Activated T-helper 9 cell treated with anti-CD3 and anti-CD28 coated beads, Interleukin-2, amount 50 U/mL, for 16 hours (primary cell): ENCODE measurements at regions not wholly inside any gene's neighbourhood (a gene's known extent, or its start where the extent isn't known, plus 50 kb on each side); places are given as distances from the start of the nearest gene placed in this dataset.

Experiments
- DNase-seq: peaks from one replicate; pipeline ENCODE4 v3.0.0-alpha.2; 2020; ENCODE audit warnings: low read depth

GRCh38 chr1:244157731-244158438, 106.8 kb downstream of the ZBTB18 start:
- no peak for DNase-seq

- DNase-seq: no peak
Observed at GRCh38 chr1:244159646-244160045, 108.6 kb downstream of the ZBTB18 start.

- DNase-seq: no peak
Observed at GRCh38 chr1:244160455-244161235, 109.6 kb downstream of the ZBTB18 start.

DNA sequence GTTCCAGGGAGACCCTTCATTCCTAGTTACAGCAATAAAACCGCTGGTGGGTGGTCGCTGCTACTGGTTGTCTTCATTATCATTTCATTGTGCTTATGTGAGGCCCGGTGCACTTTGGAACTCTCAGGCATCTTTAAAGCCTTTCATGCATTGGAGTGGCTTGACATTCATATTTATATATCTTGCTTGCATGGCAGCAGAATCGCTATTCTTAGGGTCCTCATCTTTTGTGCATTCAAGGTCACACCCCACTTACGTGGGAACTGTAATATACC, 110.1 kb downstream of the ZBTB18 start:
- no peak for DNase-seq

DNA sequence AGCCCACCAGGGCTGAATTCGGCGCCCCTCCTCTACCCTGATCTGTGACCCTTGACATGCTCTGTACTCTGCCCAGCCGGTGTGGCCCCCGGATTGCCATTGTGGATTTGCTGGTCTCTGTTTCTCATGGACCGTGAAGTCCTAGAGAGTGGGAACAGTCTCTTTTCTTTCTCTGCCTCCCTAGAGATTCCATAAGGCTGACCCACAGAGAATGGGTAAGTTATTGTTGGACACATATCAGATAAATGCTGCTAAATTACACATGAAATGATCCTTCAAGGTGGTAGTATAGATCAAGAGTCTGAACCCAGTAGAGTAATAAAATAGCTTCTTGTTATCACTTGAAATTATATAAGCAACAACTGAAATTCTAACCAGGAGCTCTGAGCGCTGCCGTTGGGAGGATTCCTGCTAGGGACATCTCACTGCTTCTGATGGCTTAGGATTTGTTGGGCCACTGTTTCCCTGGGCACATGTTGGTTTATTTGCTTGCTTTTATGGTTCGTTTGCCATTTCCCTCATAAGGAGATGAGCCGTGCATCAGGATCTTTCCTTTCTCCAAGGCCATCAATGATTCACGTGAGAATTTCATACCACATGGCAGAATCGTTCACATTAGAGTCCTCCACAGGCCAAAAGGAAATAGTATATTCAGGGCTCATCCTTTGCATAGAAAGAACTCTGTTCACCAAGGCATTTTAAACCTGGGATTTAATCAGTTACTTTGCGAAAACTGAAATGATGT, 111.9 kb downstream of the ZBTB18 start:
- DNase-seq: no peak

- DNase-seq: no peak
Observed at GRCh38 chr1:244163861-244164510, 112.9 kb downstream of the ZBTB18 start.

DNA sequence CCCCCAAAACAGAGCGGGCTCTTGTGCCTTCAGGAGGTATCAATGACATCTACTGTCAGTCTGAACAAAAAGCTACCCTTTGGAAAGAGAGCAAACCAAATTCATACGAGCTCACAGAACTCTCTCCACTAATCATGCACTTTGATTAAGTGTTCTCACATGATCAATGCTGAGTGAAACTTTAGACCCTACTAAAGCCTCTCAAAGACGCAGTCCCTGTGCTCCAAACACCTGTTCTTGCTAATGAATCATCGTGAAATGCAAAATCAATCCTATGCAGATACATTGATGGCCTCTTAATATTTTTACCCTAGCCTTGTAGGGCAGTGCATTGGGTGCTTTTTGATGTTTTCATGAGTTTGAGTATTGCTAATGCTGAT, 113.4 kb downstream of the ZBTB18 start:
- DNase-seq: no peak

GRCh38 chr1:244165021-244165420, 113.9 kb downstream of the ZBTB18 start:
- no peak for DNase-seq

GRCh38 chr1:244165701-244166100, 114.6 kb downstream of the ZBTB18 start:
- no peak for DNase-seq

DNA sequence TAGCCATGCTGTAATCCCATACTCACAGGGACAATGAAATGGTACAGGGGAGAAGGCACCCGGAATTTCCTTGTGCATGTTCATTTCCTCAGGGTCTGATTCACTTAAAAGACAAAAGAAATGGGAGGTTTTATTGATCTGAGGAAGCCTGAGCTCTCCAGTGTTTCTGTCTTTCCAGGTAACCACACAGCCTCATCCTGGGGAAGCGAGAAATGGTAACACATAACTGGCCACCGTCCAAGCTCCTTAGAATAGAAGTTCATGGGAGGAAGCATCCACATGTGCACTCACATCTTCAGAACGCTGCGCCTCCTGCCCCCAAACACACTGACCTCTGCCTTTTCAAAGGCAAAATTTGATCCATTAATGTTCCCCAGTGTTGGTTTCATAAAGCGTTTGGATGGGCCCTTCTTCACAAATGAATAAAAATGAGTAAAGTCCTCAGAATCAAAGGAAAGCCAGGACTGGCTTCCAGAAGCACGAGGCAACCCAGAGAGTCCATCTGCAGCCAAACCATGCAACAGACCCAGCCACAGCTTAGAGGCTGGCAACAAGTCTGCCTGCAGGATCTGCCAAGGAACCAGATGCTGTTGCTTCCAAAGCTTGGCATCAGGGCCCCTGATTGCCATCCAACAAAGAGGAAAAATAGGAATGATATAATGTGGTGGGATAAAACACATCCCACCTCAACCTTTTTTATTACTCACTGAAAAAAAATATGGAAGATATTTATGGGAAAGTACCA, 120.3 kb downstream of the ZBTB18 start:
- no peak for DNase-seq

GRCh38 chr1:244173240-244173639, 122.2 kb downstream of the ZBTB18 start:
- no peak for DNase-seq

- no peak for DNase-seq
Observed at GRCh38 chr1:244173769-244174168, 122.7 kb downstream of the ZBTB18 start.

DNA sequence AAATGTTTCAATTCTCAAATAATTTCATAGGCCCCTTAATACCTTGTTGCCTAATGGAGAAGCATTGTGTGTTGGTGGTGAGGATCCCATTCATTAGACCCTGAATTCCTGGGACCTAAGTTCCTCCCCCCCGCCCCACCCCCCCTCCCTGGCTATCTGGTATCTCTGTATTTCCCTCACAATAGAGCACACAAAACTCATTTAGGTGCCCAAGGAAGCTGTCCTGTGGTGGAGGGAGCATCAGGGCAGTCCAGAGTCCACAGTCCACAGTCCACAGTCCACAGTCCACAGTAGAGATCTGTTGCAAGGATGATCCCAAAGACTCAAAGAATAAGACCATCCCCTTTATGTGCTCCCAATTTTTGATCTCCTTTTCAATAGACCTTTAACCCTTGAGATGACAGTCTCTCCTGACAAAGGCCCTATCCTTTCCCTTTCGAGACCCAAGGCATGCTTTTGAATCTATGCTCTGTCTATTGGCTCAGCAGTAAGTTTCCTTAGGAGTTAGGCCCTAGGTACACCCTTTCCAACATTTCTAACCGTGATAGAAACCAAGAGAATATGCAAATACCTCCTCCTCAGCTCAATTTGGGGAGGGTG, 123.9 kb downstream of the ZBTB18 start:
- no peak for DNase-seq

DNA sequence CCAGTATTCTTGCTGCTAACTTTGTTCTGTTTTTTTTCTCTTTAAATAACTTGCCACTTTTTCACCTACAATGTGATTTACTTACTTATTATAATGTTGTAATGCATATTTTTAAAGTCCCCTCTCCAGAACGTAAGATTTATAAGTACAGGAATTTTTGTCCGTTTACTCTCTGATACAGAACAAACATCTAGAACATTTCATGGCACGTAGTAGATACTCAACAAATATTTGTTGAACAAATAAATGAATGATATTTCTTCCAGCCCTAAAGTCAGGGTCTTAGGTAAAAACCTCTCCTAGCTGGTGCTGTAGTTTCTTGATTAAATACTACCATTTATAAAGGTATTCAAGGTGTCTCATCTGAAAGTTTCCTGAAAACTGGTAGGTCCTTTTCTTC, 125.1 kb downstream of the ZBTB18 start:
- DNase-seq: no peak

DNA sequence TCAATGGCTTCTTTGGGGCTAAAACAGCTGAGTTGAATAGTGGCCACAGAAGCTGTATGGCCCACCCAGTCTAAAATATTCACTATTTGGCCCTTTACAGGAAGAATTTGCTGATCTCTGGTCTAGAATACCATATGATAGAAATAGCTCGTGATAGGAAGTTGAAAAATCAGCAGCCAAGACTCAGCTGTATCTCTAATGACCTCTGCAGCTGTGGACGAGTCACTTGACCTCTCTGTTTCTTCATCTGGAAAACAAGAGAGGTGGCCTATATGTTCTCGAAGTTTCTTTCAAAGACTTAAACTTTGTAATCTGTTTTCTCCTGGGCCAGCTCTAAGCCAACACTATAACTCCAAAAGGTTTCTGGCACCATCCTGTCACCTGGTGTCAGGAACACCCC, 129.2 kb downstream of the ZBTB18 start:
- no peak for DNase-seq

DNA sequence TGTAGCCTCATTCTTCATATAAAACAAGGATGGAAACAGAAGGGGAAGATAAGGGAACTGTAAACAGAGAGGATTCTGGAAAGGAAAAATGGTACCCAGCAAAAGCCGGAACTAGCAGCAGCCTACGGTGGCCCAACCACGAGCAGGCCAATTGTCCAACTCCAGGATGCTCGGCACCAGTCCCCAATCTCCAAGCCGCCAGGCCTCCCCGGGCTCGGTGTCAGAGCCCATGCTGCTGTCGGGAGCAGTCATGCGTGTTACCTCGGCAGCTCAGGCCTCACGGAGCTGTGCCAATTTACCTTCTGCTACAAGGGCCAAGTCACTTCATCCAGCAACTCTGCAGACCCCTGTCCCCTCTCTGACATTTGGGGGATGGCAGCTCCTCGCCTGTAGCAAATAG, 130.8 kb downstream of the ZBTB18 start:
- no peak for DNase-seq

DNA sequence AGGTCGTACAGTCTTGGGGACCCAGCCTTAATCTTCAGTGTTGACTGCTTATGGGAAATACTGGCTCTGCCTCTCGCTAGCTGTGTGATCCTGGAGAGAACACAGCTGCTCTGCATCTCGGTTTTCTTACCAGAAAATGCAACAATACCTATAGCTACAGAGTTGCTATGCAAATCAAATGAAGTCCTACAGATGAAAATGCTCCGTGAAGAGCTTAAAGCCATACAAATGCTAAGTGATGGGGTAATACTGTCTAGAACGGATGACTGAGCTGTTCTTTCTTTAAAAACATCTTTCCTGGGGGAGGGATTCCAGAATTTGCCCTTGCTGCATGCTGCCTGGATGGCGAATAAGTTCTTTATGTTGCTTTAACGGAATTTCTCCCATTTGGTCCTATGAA, 132.0 kb downstream of the ZBTB18 start:
- no peak for DNase-seq

GRCh38 chr1:244186372-244186771, 135.3 kb downstream of the ZBTB18 start:
- DNase-seq: no peak

GRCh38 chr1:244187310-244187709, 136.2 kb downstream of the ZBTB18 start:
- no peak for DNase-seq

DNA sequence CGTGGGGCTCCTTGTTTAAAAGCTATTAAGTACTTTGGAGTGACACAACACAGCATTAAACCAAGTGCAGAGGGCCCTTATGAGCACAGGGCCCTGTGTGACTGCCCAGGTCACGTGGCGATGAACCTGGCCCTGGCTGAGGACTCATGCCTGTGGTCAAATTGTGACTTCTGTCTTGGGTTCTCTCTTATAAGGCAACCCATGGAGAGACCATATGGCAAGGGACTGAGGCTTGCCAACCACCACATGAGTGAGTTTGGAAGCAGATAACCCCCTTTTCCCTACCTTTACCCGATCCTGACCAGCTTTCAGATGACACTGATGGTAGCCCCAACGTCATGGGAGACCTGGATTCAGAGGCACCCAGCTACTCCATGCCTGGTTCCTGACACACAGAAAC, 140.5 kb downstream of the ZBTB18 start:
- DNase-seq: no peak

DNA sequence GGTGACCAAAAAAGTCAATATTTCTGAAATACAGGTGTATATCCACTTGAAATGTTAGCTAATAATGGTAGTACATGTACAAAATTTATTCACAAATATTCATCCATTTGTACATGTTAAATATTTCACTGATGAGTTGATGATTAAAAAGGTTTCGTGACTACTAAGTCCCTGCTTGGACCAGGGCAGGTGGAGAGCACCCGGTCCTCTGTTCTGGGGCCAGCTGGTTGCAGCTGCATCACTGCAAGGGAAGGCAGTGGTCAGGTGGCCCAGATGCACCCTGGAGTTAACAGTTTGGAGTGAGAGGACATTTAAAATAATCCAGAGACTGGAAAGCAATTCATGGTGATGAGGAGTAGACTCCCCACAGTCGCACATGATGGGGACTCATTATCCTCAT, 141.2 kb downstream of the ZBTB18 start:
- no peak for DNase-seq
